Liver (tissue), 8 donors: ENCODE measurements at regions not wholly inside any gene's neighbourhood (a gene's known extent, or its start where the extent isn't known, plus 50 kb on each side); places are given as distances from the start of the nearest gene placed in this dataset.

ENCODE experiments used
- DNase-seq: peaks from one replicate; pipeline ENCODE4 v3.0.0-alpha.2; 2017; ENCODE audit warnings: low spot score
- H3K27ac ChIP-seq, 2 donors: one replicate each; pipeline ENCODE4 v1.7.0; 2013; ENCODE audit warnings: inconsistent platforms in 2 of 2, low read length in 2 of 2, control low read depth in 1 of 2, low read depth in 1 of 2, mild to moderate bottlenecking in 1 of 2
- H3K27me3 ChIP-seq, 4 donors: one replicate each; pipeline versions ENCODE4 v1.6.1 to v1.7.0; 2013; ENCODE audit warnings: low read length in 3 of 4, inconsistent platforms in 1 of 4, mild to moderate bottlenecking in 1 of 4, moderate library complexity in 1 of 4; ENCODE audit not compliant: control insufficient read depth in 4 of 4, insufficient read depth in 4 of 4
- H3K36me3 ChIP-seq, 4 donors: one replicate each; pipeline versions ENCODE4 v1.6.1 to v1.7.0; 2013; ENCODE audit warnings: low read length in 3 of 4, mild to moderate bottlenecking in 3 of 4, low read depth in 1 of 4, moderate library complexity in 1 of 4; ENCODE audit not compliant: control insufficient read depth in 4 of 4, insufficient read depth in 3 of 4
- H3K4me1 ChIP-seq, 4 donors: one replicate each; pipeline versions ENCODE4 v1.6.1 to v1.7.0; 2013; ENCODE audit warnings: low read length in 3 of 4, mild to moderate bottlenecking in 3 of 4, moderate library complexity in 1 of 4; ENCODE audit not compliant: control insufficient read depth in 4 of 4, insufficient read depth in 4 of 4
- H3K4me3 ChIP-seq, 3 donors: one replicate each; pipeline versions ENCODE4 v1.6.1 to v1.7.0; 2013; ENCODE audit warnings: low read length in 3 of 3, control low read depth in 1 of 3, low read depth in 1 of 3, mild to moderate bottlenecking in 1 of 3
- H3K9ac ChIP-seq, 2 donors: one replicate each; pipeline ENCODE4 v1.7.0; 2013; ENCODE audit warnings: low read length in 2 of 2, mild to moderate bottlenecking in 2 of 2, moderate library complexity in 2 of 2, control low read depth in 1 of 2, low read depth in 1 of 2
- H3K9me3 ChIP-seq, 4 donors: one replicate each; pipeline versions ENCODE4 v1.6.1 to v1.7.0; 2013; ENCODE audit warnings: low read length in 3 of 4; ENCODE audit not compliant: control insufficient read depth in 4 of 4
- EGR1 ChIP-seq, 2 donors: IDR thresholded peaks; 2 replicates each; pipeline ENCODE4 v1.6.1; 2016 to 2018; ENCODE audit warnings: antibody characterized with exemption in 2 of 2, low read depth in 2 of 2
- FOXA2 ChIP-seq: IDR thresholded peaks from 2 replicates; pipeline ENCODE4 v1.6.1; 2016; ENCODE audit warnings: antibody characterized with exemption
- GABPA ChIP-seq, 2 donors: IDR thresholded peaks in 1 of 2; conservative IDR thresholded peaks in 1 of 2; 2 replicates each; pipeline ENCODE4 v1.6.1; 2016; ENCODE audit warnings: antibody characterized with exemption in 2 of 2, mild to moderate bottlenecking in 1 of 2, moderate library complexity in 1 of 2
- HNF4G ChIP-seq: IDR thresholded peaks from 2 replicates; pipeline ENCODE4 v1.6.1; 2016; ENCODE audit warnings: antibody characterized with exemption
- JUND ChIP-seq, 2 donors: IDR thresholded peaks; 2 replicates each; pipeline ENCODE4 v1.6.1; 2016; ENCODE audit warnings: antibody characterized with exemption in 2 of 2
- NR2F2 ChIP-seq: IDR thresholded peaks from 2 replicates; pipeline ENCODE4 v1.6.1; 2016; ENCODE audit warnings: antibody characterized with exemption
- RAD21 ChIP-seq, 2 donors: IDR thresholded peaks; 2 replicates each; pipeline ENCODE4 v1.6.1; 2016; ENCODE audit warnings: antibody characterized with exemption in 2 of 2, mild to moderate bottlenecking in 2 of 2
- RXRA ChIP-seq, 2 donors: IDR thresholded peaks; 2 replicates each; pipeline ENCODE4 v1.6.1; 2017 to 2018; ENCODE audit warnings: antibody characterized with exemption in 2 of 2, mild to moderate bottlenecking in 1 of 2
- SP1 ChIP-seq: IDR thresholded peaks from 2 replicates; pipeline ENCODE4 v1.6.1; 2018; ENCODE audit warnings: antibody characterized with exemption, mild to moderate bottlenecking
- TAF1 ChIP-seq: conservative IDR thresholded peaks from 2 replicates; pipeline ENCODE4 v1.6.1; 2016; ENCODE audit warnings: antibody characterized with exemption, mild to moderate bottlenecking
- YY1 ChIP-seq: IDR thresholded peaks from 2 replicates; pipeline ENCODE4 v1.6.1; 2016; ENCODE audit warnings: antibody characterized with exemption, mild to moderate bottlenecking
- WGBS: extraction: QIAGEN DNeasy Blood & Tissue Kit; methylation state at CpG from one replicate; pipeline ENCODE4 v1.1.7; 2013; 5-methylcytosine and 5-hydroxymethylcytosine counted together
- TF ChIP-seq, protein P1 (sequence below): IDR thresholded peaks from 2 replicates; pipeline ENCODE4 v1.6.1; 2016; ENCODE audit warnings: antibody characterized with exemption, mild to moderate bottlenecking
- TF ChIP-seq, protein P2 (sequence below): IDR thresholded peaks from 2 replicates; pipeline ENCODE4 v1.6.1; 2016; ENCODE audit warnings: antibody characterized with exemption
- TF ChIP-seq, protein P3 (sequence below): fragments of 150-350 bp; IDR thresholded peaks from 2 replicates; pipeline ENCODE4 v1.5.1; 2017; ENCODE audit warnings: improper control_type of control experiment, low read depth, low read length; ENCODE audit not compliant: missing input control
- TF ChIP-seq, protein P4 (sequence below): IDR thresholded peaks from 2 replicates; pipeline ENCODE4 v1.6.1; 2016; ENCODE audit warnings: antibody characterized with exemption
- TF ChIP-seq, protein P5 (sequence below): IDR thresholded peaks from 2 replicates; pipeline ENCODE4 v1.6.1; 2016; ENCODE audit warnings: antibody characterized with exemption
- donor health status: healthy.
- donor health status: healthy.
- donor health status: healthy.
- donor health status: healthy.
- donor health status: healthy.

DNA sequence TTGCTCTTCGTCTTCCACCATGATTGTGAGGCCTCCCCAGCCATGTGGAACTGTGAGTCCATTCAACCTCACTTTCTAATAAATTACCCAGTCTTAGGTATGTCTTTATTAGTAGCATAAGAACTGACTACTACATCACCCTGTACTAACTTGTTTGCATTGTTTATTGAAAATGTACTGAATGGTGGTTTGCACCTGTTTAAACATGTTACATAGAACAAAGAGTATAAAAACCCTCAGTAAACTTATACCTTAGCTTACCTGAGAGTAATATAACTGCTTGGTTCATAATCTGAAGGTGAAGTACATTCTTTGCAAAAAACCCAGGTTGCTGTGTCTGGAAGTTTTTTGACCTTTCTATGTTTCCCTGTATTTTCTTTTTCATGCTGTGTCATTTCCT is 777.8 kb downstream of the TBC1D32 start (continued):
- no peak for TF ChIP-seq TAF1
- TF ChIP-seq, protein P1, sequence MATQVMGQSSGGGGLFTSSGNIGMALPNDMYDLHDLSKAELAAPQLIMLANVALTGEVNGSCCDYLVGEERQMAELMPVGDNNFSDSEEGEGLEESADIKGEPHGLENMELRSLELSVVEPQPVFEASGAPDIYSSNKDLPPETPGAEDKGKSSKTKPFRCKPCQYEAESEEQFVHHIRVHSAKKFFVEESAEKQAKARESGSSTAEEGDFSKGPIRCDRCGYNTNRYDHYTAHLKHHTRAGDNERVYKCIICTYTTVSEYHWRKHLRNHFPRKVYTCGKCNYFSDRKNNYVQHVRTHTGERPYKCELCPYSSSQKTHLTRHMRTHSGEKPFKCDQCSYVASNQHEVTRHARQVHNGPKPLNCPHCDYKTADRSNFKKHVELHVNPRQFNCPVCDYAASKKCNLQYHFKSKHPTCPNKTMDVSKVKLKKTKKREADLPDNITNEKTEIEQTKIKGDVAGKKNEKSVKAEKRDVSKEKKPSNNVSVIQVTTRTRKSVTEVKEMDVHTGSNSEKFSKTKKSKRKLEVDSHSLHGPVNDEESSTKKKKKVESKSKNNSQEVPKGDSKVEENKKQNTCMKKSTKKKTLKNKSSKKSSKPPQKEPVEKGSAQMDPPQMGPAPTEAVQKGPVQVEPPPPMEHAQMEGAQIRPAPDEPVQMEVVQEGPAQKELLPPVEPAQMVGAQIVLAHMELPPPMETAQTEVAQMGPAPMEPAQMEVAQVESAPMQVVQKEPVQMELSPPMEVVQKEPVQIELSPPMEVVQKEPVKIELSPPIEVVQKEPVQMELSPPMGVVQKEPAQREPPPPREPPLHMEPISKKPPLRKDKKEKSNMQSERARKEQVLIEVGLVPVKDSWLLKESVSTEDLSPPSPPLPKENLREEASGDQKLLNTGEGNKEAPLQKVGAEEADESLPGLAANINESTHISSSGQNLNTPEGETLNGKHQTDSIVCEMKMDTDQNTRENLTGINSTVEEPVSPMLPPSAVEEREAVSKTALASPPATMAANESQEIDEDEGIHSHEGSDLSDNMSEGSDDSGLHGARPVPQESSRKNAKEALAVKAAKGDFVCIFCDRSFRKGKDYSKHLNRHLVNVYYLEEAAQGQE: no peak

DNA sequence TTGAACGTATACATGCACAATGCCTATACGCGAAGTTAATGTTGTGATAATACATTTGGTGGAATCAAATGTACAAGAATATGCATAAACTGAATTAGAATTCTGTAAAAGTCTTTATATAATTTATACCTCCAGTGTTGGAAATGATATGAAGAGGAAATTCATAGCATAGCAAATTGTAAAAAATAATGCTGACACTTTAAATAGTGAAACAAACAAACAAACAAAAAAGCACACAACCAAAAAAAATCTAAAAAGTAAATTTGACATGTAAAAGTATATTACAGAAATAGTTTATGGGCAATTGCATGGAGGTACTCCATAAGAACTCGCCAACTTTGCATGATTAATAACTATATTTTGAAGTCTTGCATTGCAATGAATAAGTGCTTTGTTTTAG is 780.9 kb downstream of the TBC1D32 start:
- Histone ChIP-seq H3K9ac (no peak overlapping the region), H3K27ac (no peak overlapping the region), H3K27me3 (peaks cover 0 to 2% (median 0%) of the 10 kb centered on the region in 4 donors), H3K36me3 (no peaks in the 10 kb centered on the region), H3K9me3 (no peaks in the 10 kb centered on the region), H3K4me3 (no peak overlapping the region), H3K4me1 (no peaks in the 10 kb centered on the region)
- 80% methylated on average over 4 of the region's 4 CpGs for WGBS
- DNase-seq: no peak
- TF ChIP-seq, protein P2, sequence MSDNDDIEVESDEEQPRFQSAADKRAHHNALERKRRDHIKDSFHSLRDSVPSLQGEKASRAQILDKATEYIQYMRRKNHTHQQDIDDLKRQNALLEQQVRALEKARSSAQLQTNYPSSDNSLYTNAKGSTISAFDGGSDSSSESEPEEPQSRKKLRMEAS: no peak
- TF ChIP-seq YY1 (no peak), RAD21 (IDR thresholded peaks at IDR 0.05) (no peak), JUND (IDR thresholded peaks at IDR 0.05) (no peak), NR2F2 (no peak), RXRA (IDR thresholded peaks at IDR 0.05) (no peak), FOXA2 (no peak), HNF4G (no peak), TAF1 (no peak), SP1 (no peak), EGR1 (IDR thresholded peaks at IDR 0.05; ENCODE audit: low read depth in 2 of 2) (no peak), GABPA (IDR thresholded peaks at IDR 0.05 in 1 of 2, conservative IDR thresholded peaks at IDR 0.05 in 1 of 2) (no peak)
- TF ChIP-seq, protein P1: no peak
- TF ChIP-seq, protein P3, sequence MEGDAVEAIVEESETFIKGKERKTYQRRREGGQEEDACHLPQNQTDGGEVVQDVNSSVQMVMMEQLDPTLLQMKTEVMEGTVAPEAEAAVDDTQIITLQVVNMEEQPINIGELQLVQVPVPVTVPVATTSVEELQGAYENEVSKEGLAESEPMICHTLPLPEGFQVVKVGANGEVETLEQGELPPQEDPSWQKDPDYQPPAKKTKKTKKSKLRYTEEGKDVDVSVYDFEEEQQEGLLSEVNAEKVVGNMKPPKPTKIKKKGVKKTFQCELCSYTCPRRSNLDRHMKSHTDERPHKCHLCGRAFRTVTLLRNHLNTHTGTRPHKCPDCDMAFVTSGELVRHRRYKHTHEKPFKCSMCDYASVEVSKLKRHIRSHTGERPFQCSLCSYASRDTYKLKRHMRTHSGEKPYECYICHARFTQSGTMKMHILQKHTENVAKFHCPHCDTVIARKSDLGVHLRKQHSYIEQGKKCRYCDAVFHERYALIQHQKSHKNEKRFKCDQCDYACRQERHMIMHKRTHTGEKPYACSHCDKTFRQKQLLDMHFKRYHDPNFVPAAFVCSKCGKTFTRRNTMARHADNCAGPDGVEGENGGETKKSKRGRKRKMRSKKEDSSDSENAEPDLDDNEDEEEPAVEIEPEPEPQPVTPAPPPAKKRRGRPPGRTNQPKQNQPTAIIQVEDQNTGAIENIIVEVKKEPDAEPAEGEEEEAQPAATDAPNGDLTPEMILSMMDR: no peak
- TF ChIP-seq, protein P4, sequence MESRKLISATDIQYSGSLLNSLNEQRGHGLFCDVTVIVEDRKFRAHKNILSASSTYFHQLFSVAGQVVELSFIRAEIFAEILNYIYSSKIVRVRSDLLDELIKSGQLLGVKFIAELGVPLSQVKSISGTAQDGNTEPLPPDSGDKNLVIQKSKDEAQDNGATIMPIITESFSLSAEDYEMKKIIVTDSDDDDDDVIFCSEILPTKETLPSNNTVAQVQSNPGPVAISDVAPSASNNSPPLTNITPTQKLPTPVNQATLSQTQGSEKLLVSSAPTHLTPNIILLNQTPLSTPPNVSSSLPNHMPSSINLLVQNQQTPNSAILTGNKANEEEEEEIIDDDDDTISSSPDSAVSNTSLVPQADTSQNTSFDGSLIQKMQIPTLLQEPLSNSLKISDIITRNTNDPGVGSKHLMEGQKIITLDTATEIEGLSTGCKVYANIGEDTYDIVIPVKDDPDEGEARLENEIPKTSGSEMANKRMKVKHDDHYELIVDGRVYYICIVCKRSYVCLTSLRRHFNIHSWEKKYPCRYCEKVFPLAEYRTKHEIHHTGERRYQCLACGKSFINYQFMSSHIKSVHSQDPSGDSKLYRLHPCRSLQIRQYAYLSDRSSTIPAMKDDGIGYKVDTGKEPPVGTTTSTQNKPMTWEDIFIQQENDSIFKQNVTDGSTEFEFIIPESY: no peak
- TF ChIP-seq, protein P5, sequence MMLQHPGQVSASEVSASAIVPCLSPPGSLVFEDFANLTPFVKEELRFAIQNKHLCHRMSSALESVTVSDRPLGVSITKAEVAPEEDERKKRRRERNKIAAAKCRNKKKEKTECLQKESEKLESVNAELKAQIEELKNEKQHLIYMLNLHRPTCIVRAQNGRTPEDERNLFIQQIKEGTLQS: no peak
